Mesenchymal stem cell (in vitro differentiated cells and primary cell): ENCODE measurements at regions not wholly inside any gene's neighbourhood (a gene's known extent, or its start where the extent isn't known, plus 50 kb on each side); places are given as distances from the start of the nearest gene placed in this dataset.

Experiments used
- DNase-seq: peaks from one replicate; pipeline ENCODE4 v3.0.0-alpha.2; 2013
- H2AFZ ChIP-seq: one replicate; pipeline ENCODE4 v1.6.1; 2013; ENCODE audit warnings: low read depth, mild to moderate bottlenecking, control low read depth, inconsistent platforms, low read length, moderate library complexity
- H2AK5ac ChIP-seq: 2 replicates; pipeline ENCODE4 v1.6.1; 2013; ENCODE audit warnings: low read length, moderate library complexity, mild to moderate bottlenecking, inconsistent platforms; ENCODE audit not compliant: severe bottlenecking
- H2BK120ac ChIP-seq: one replicate; pipeline ENCODE4 v1.6.1; 2013; ENCODE audit warnings: low read depth, mild to moderate bottlenecking, inconsistent platforms, low read length, moderate library complexity
- H2BK12ac ChIP-seq, 2 experiments: one replicate each; pipeline ENCODE4 v1.6.1; 2013; ENCODE audit warnings: inconsistent platforms in 2 of 2, low read length in 2 of 2, mild to moderate bottlenecking in 2 of 2, moderate library complexity in 2 of 2, control low read depth in 1 of 2
- H2BK15ac ChIP-seq: one replicate; pipeline ENCODE4 v1.6.1; 2013; ENCODE audit warnings: mild to moderate bottlenecking, low read depth, inconsistent platforms; ENCODE audit not compliant: poor library complexity, severe bottlenecking
- H2BK5ac ChIP-seq: 2 replicates; pipeline ENCODE4 v1.6.1; 2013; ENCODE audit warnings: low read depth, mild to moderate bottlenecking, low read length, control low read depth, inconsistent platforms; ENCODE audit not compliant: poor library complexity, severe bottlenecking
- H3K14ac ChIP-seq, 2 experiments: one replicate each; pipeline ENCODE4 v1.6.1; 2013; ENCODE audit warnings: inconsistent platforms in 2 of 2, low read length in 2 of 2, control low read depth in 1 of 2, mild to moderate bottlenecking in 1 of 2, moderate library complexity in 1 of 2
- H3K18ac ChIP-seq, 2 experiments: one replicate each; pipeline ENCODE4 v1.6.1; 2013; ENCODE audit warnings: inconsistent platforms in 2 of 2, low read length in 2 of 2, control low read depth in 1 of 2, low read depth in 1 of 2, mild to moderate bottlenecking in 1 of 2
- H3K23ac ChIP-seq, 2 experiments: one replicate each; pipeline ENCODE4 v1.6.1; 2013; ENCODE audit warnings: inconsistent platforms in 2 of 2, low read length in 2 of 2, mild to moderate bottlenecking in 2 of 2, moderate library complexity in 2 of 2, control low read depth in 1 of 2
- H3K27ac ChIP-seq: 2 replicates; pipeline ENCODE4 v1.5.1; 2013; ENCODE audit warnings: mild to moderate bottlenecking, moderate library complexity, low read length, control low read depth, inconsistent platforms; ENCODE audit not compliant: poor library complexity, severe bottlenecking
- H3K27me3 ChIP-seq, 2 experiments: 2 replicates each; pipeline versions ENCODE4 v1.6.1 to v1.7.0; 2013; ENCODE audit warnings: low read length in 2 of 2, mild to moderate bottlenecking in 2 of 2, moderate library complexity in 2 of 2, control low read depth in 1 of 2, inconsistent platforms in 1 of 2; ENCODE audit not compliant: control insufficient read depth in 1 of 2, insufficient read depth in 1 of 2
- H3K36me3 ChIP-seq, 2 experiments: 2 replicates each; pipeline versions ENCODE4 v1.6.1 to v1.7.0; 2013; ENCODE audit warnings: low read length in 2 of 2, control low read depth in 1 of 2, inconsistent platforms in 1 of 2, low read depth in 1 of 2, mild to moderate bottlenecking in 1 of 2; ENCODE audit not compliant: insufficient read depth in 2 of 2, control insufficient read depth in 1 of 2
- H3K4ac ChIP-seq, 2 experiments: one replicate each; pipeline ENCODE4 v1.6.1; 2013; ENCODE audit warnings: inconsistent platforms in 2 of 2, low read length in 2 of 2, mild to moderate bottlenecking in 2 of 2, moderate library complexity in 2 of 2, control low read depth in 1 of 2, low read depth in 1 of 2
- H3K4me1 ChIP-seq: 2 replicates; pipeline ENCODE4 v1.6.1; 2013; ENCODE audit warnings: low read depth, low read length, control low read depth; ENCODE audit not compliant: control insufficient read depth, insufficient read depth
- H3K4me2 ChIP-seq: 2 replicates; pipeline ENCODE4 v1.6.1; 2013; ENCODE audit warnings: low read length, mild to moderate bottlenecking, inconsistent platforms; ENCODE audit not compliant: poor library complexity, severe bottlenecking
- H3K4me3 ChIP-seq, 2 experiments: 2 replicates each; pipeline versions ENCODE4 v1.5.1 to v1.7.0; 2013; ENCODE audit warnings: low read length in 2 of 2, mild to moderate bottlenecking in 2 of 2, control low read depth in 1 of 2, low read depth in 1 of 2; ENCODE audit not compliant: insufficient read depth in 1 of 2
- H3K79me1 ChIP-seq: replicated peaks from 2 replicates; pipeline ENCODE4 v1.6.1; 2013; ENCODE audit warnings: mild to moderate bottlenecking, control low read depth, low read length, inconsistent platforms; ENCODE audit not compliant: poor library complexity, severe bottlenecking
- H3K9ac ChIP-seq: 2 replicates; pipeline ENCODE4 v1.7.0; 2013; ENCODE audit warnings: mild to moderate bottlenecking, low read length, moderate library complexity
- H3K9me3 ChIP-seq: 2 replicates; pipeline ENCODE4 v1.7.0; 2013; ENCODE audit warnings: mild to moderate bottlenecking, low read length; ENCODE audit not compliant: control insufficient read depth
- H4K8ac ChIP-seq: one replicate; pipeline ENCODE4 v1.6.1; 2013; ENCODE audit warnings: inconsistent platforms, mild to moderate bottlenecking, low read length, moderate library complexity
- H4K91ac ChIP-seq: one replicate; pipeline ENCODE4 v1.6.1; 2013; ENCODE audit warnings: mild to moderate bottlenecking, low read length, inconsistent platforms
- WGBS: methylation state at CpG from one replicate; pipeline ENCODE4 v1.1.7; 2013; ENCODE audit warnings: mixed read lengths; 5-methylcytosine and 5-hydroxymethylcytosine counted together

DNA sequence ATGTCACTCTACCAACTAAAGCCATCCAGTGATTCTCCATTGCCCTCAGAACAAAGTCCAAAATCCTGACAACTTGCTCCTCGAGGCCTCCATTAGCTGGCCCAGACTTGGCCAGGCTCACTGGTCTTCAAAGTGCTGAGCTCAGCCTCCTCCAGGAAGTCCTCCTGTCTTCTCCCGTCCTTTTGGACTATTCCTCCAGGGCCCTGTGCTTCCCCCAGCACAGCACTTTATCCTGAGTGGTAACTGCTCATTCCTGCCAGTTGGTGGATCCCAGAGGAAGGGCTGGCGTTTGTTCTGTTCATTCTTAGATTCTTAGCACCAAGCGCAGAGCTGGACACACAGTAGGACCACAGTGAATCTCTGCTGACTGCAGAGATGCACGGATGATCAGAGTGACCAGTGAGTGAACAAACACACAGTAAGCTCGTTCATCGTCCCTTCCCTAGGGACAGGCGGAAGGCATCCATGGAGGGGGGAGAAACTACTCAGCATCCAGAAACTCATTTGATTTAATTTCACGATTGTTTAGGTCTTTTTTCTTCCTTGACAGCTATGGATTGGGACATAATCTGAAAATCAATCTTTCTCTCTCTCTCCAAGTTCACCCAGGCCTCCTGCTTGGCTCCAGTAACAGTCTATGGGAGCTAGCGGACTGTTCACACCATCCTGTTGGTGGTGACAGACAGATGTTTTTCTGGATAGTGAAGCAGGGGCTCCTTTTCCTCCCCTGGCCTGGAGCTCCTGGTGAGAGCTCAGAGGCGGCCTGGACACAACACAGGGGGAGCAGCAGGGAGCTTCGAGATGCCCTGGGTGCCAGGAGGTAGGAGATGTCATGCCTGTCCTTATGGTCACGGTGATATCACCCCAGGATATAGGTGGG, 180.2 kb downstream of the PTPRU start:
- no peak overlapping the region for H3K23ac ChIP-seq
- no peak overlapping the region for H2BK120ac ChIP-seq
- H2AFZ ChIP-seq, result no peak overlapping the region
- no peak overlapping the region for H3K18ac ChIP-seq
- H3K36me3 ChIP-seq, result no peaks in the 10 kb centered on the region
- WGBS, result 65% methylated on average over 12 of the region's 13 CpGs
- peaks cover 4% of the 10 kb centered on the region for H3K9me3 ChIP-seq
- DNase-seq, result no peak
- H4K8ac ChIP-seq, result no peak overlapping the region
- no peak overlapping the region for H3K27ac ChIP-seq
- no peak overlapping the region for H3K9ac ChIP-seq
- H2BK15ac ChIP-seq, result no peak overlapping the region
- peak overlapping the region in 1 of 2 experiments; percentile 26 for H3K4me3 ChIP-seq
- no peak overlapping the region for H3K4me2 ChIP-seq
- H4K91ac ChIP-seq, result no peak overlapping the region
- H2BK5ac ChIP-seq, result no peak overlapping the region
- no peak overlapping the region for H2BK12ac ChIP-seq
- no peak overlapping the region for H2AK5ac ChIP-seq
- H3K4me1 ChIP-seq, result no peaks in the 10 kb centered on the region
- no peak overlapping the region for H3K14ac ChIP-seq
- H3K79me1 ChIP-seq, result no peaks in the 10 kb centered on the region
- H3K4ac ChIP-seq, result no peak overlapping the region
- peaks cover 0 to 30% of the 10 kb centered on the region in 2 experiments for H3K27me3 ChIP-seq

DNA sequence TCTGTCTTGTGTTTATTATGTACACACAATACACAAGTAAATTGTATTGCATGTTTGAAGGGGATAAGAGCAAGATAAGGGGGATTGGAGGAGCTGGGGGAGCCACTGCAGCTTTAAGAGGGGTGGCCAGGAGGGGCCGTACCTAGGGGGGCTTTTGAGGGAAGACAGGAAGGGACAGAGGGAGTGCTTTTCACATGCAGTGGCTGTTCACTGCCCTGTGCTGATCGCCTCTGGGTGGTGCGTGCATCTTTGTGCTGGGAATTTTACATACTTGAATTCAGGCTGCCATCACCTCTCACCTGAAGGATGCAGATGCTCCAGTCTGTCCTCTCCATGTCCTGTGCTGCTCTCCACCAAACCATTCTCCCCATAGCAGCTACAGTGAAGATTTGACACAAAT, 179.5 kb downstream of the PTPRU start:
- Histone ChIP-seq H2AK5ac (no peak overlapping the region), H4K8ac (no peak overlapping the region), H3K4me1 (no peaks in the 10 kb centered on the region), H3K14ac (no peak overlapping the region), H3K23ac (no peak overlapping the region), H3K4me2 (no peak overlapping the region), H3K27ac (no peak overlapping the region), H3K18ac (no peak overlapping the region), H3K79me1 (no peaks in the 10 kb centered on the region), H3K27me3 (peaks cover 2 to 33% of the 10 kb centered on the region in 2 experiments), H3K4me3 (no peak overlapping the region), H3K9ac (no peak overlapping the region), H4K91ac (no peak overlapping the region), H3K9me3 (peaks cover 2% of the 10 kb centered on the region), H2AFZ (no peak overlapping the region), H2BK5ac (no peak overlapping the region), H2BK12ac (no peak overlapping the region), H3K4ac (no peak overlapping the region), H2BK120ac (no peak overlapping the region), H2BK15ac (no peak overlapping the region), H3K36me3 (no peaks in the 10 kb centered on the region)
- DNase-seq, result no peak
- WGBS, result 82% methylated on average over 3 of the region's 3 CpGs

DNA sequence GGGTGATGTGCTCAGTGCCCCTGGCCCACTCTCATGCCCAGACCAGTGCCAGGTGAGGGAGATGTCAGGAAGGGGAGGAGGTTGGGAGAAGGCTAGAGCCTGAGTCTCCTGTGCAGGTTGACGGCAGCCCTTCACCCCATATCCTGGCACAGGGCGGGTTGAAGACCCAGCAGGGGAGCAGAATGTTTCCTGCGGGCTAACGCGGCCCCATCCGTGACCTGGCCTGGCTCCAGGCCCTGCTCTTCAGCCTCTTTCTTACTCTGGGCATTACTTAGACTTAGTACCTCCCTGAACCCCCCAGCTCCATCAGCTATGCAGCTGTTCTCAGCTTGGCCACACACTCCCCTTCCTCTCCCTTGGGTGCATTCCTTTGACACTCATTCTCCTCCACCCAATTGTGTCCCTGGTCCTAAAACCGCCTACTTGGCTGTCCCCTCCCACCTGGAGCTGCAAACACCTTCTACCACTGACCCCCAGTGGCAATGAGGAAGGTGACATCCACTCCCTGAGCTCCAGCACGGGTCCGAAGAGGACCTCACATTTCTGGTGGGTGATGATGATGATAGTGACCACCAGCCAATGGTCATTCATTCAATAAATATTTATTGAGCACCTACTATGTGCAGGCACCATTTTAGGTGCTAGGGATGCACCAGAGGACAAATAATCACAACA, 179.0 kb downstream of the PTPRU start:
- Histone ChIP-seq H2BK15ac (no peak overlapping the region), H2BK5ac (no peak overlapping the region), H3K4me2 (no peak overlapping the region), H3K36me3 (no peaks in the 10 kb centered on the region), H2BK12ac (no peak overlapping the region), H3K27ac (no peak overlapping the region), H2AFZ (no peak overlapping the region), H3K23ac (no peak overlapping the region), H2AK5ac (no peak overlapping the region), H3K4me3 (no peak overlapping the region), H3K27me3 (peaks cover 5 to 38% of the 10 kb centered on the region in 2 experiments), H4K91ac (no peak overlapping the region), H4K8ac (no peak overlapping the region), H2BK120ac (no peak overlapping the region), H3K9me3 (no peaks in the 10 kb centered on the region), H3K18ac (no peak overlapping the region), H3K79me1 (no peaks in the 10 kb centered on the region), H3K4ac (no peak overlapping the region), H3K14ac (no peak overlapping the region), H3K9ac (no peak overlapping the region), H3K4me1 (no peaks in the 10 kb centered on the region)
- 65% methylated on average over 7 of the region's 9 CpGs for WGBS
- no peak for DNase-seq

DNA sequence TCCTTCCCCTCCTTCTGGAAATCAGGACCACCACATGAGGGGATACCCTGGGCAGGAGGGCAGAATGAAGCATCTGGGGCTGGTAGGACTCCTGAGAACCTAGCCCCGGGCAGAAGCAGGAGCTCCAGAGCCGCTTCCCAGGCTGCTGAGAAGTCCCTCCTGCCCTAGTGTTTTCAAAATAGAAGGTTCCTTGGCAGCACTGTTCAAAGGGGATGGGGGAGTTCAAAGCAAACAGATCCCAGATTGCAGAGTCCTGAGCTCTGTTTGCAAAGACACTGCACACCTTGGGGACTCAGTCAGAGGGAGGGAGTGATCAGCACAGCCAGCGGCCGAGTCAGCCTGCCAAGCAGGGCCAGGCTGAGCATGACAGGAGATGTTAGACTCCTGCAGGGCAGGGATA, 177.8 kb downstream of the PTPRU start:
- Histone ChIP-seq H2AFZ (no peak overlapping the region), H2BK5ac (no peak overlapping the region), H2AK5ac (no peak overlapping the region), H3K4me1 (no peaks in the 10 kb centered on the region), H3K4me2 (no peak overlapping the region), H3K9ac (no peak overlapping the region), H3K4ac (no peak overlapping the region), H3K79me1 (no peaks in the 10 kb centered on the region), H4K91ac (no peak overlapping the region), H3K36me3 (no peaks in the 10 kb centered on the region), H3K4me3 (no peak overlapping the region), H2BK120ac (no peak overlapping the region), H2BK12ac (no peak overlapping the region), H4K8ac (no peak overlapping the region), H3K14ac (no peak overlapping the region), H3K18ac (no peak overlapping the region), H3K27me3 (peaks cover 5 to 44% of the 10 kb centered on the region in 2 experiments), H3K9me3 (no peaks in the 10 kb centered on the region), H2BK15ac (no peak overlapping the region), H3K23ac (no peak overlapping the region), H3K27ac (no peak overlapping the region)
- 84% methylated on average over 4 of the region's 4 CpGs for WGBS
- DNase-seq, result no peak
